GM12878 (cell line): ENCODE measurements at regions not wholly inside any gene's neighbourhood (a gene's known extent, or its start where the extent isn't known, plus 50 kb on each side); places are given as distances from the start of the nearest gene placed in this dataset.

Source experiments
- ATAC-seq: fragments of 200-7000 bp; cut with Tn5 transposase; 3 replicates; pipeline ENCODE4 v1.9.1; 2020; ENCODE audit warnings: mild to moderate bottlenecking, moderate library complexity
- BruUV-seq: library from RNA; stranded (reverse); fragments of 400-500 nt; replicated peaks from 2 replicates; lab custom pipeline; 2021; lab: Mats Ljungman, UMichigan
- CTCF ChIA-PET: fragments of 300-600 bp; sonication (Branson Sonifier 250); formaldehyde crosslinking; extraction: SDS; loops from one replicate; lab custom pipeline; 2021; ENCODE audit warnings: inconsistent platforms; lab: Yijun Ruan, JAX
- POLR2A ChIA-PET: fragments of 350-600 bp; formaldehyde crosslinking; extraction: SDS; loops from one replicate; lab custom pipeline; 2021; ENCODE audit warnings: inconsistent platforms; lab: Charles Lee
- RAD21 ChIA-PET: fragments of 300-600 bp; sonication (Branson Sonifier 250); formaldehyde crosslinking; loops from one replicate; lab custom pipeline; 2023; ENCODE audit warnings: antibody characterized with exemption; ENCODE audit not compliant: unreplicated experiment; lab: Charles Lee
- SMC1A ChIA-PET: fragments of 300-600 bp; sonication (Branson Sonifier 250); formaldehyde crosslinking; loops from one replicate; lab custom pipeline; 2023; ENCODE audit not compliant: unreplicated experiment, uncharacterized antibody; lab: Charles Lee
- DNase-seq: peaks from one replicate; pipeline ENCODE4 v3.0.0-alpha.2; 2011; ENCODE audit warnings: low read depth, low spot score
- FAIRE-seq: peaks from 3 replicates; lab custom pipeline; 2011; peaks lifted over from hg19 to GRCh38; lab: Jason Lieb, UNC
- H2AFZ ChIP-seq: 2 replicates; pipeline ENCODE4 v1.6.0; 2011; ENCODE audit warnings: low read depth, low read length, control low read depth; ENCODE audit not compliant: control insufficient read depth
- H3K27ac ChIP-seq: 2 replicates; pipeline ENCODE4 v1.5.1; 2011; ENCODE audit warnings: control low read depth; ENCODE audit not compliant: control insufficient read depth, insufficient read depth
- H3K27me3 ChIP-seq, 2 experiments: replicated peaks in 1 of 2; 2 replicates each; pipeline versions ENCODE4 v1.6.0 to v1.6.1; 2011; ENCODE audit warnings: low read length in 1 of 2; ENCODE audit not compliant: control insufficient read depth in 2 of 2, insufficient read depth in 2 of 2
- H3K36me3 ChIP-seq, 2 experiments: 2 replicates each; pipeline ENCODE4 v1.5.1; 2011; ENCODE audit warnings: low read length in 1 of 2; ENCODE audit not compliant: control insufficient read depth in 2 of 2, insufficient read depth in 2 of 2
- H3K4me1 ChIP-seq: 2 replicates; pipeline ENCODE4 v1.6.1; 2011; ENCODE audit warnings: mild to moderate bottlenecking, low read length, moderate library complexity, mixed read lengths; ENCODE audit not compliant: control insufficient read depth, insufficient read depth
- H3K4me2 ChIP-seq: 2 replicates; pipeline ENCODE4 v1.6.0; 2011; ENCODE audit warnings: control low read depth; ENCODE audit not compliant: control insufficient read depth, insufficient read depth
- H3K4me3 ChIP-seq: fragments of 200-600 bp; sonication (generic); 2 replicates; pipeline ENCODE4 v1.5.1; 2016
- H3K79me2 ChIP-seq: 2 replicates; pipeline ENCODE4 v1.6.0; 2011; ENCODE audit warnings: low read length; ENCODE audit not compliant: control insufficient read depth, insufficient read depth
- H3K9ac ChIP-seq: 2 replicates; pipeline ENCODE4 v1.8.0; 2011; ENCODE audit warnings: low read length, control low read depth, mixed read lengths; ENCODE audit not compliant: control insufficient read depth, insufficient read depth
- H3K9me3 ChIP-seq: replicated peaks from 3 replicates; pipeline ENCODE4 v1.5.1; 2011; ENCODE audit warnings: mild to moderate bottlenecking, low read length; ENCODE audit not compliant: control insufficient read depth, insufficient read depth
- H4K20me1 ChIP-seq: 2 replicates; pipeline ENCODE4 v1.6.0; 2011; ENCODE audit not compliant: control insufficient read depth, insufficient read depth
- BCL11A ChIP-seq: IDR thresholded peaks from 2 replicates; pipeline ENCODE4 v1.6.1; 2011; ENCODE audit warnings: low read depth, low read length
- CBX3 ChIP-seq: fragments of 200-600 bp; sonication (generic); IDR thresholded peaks from 2 replicates; pipeline ENCODE4 v1.6.1; 2016; ENCODE audit warnings: low read depth, borderline replicate concordance
- CREB1 ChIP-seq: IDR thresholded peaks from 2 replicates; pipeline ENCODE4 v1.6.1; 2012; ENCODE audit warnings: low read depth, mild to moderate bottlenecking, inconsistent platforms
- EZH2 ChIP-seq: IDR thresholded peaks from 2 replicates; pipeline ENCODE4 v1.6.1; 2012; ENCODE audit warnings: low read depth, mild to moderate bottlenecking, control low read depth, inconsistent platforms, low read length, borderline replicate concordance; ENCODE audit not compliant: control insufficient read depth
- FOS ChIP-seq: IDR thresholded peaks from 3 replicates; pipeline ENCODE4 v1.6.1; 2011; ENCODE audit warnings: borderline replicate concordance; ENCODE audit not compliant: insufficient read length; ENCODE audit errors: extremely low read depth
- IKZF1 ChIP-seq: fragments of 450-650 bp; conservative IDR thresholded peaks from 2 replicates; pipeline ENCODE4 v1.6.1; 2017; ENCODE audit warnings: antibody characterized with exemption, mild to moderate bottlenecking
- NFXL1 ChIP-seq: fragments of 450-650 bp; IDR thresholded peaks from 2 replicates; pipeline ENCODE4 v1.6.1; 2017; ENCODE audit warnings: antibody characterized with exemption, mild to moderate bottlenecking, borderline replicate concordance
- PML ChIP-seq: IDR thresholded peaks from 2 replicates; pipeline ENCODE4 v1.6.1; 2012; ENCODE audit warnings: low read length, inconsistent platforms
- RAD21 ChIP-seq: IDR thresholded peaks from 2 replicates; pipeline ENCODE4 v1.6.1; 2011; ENCODE audit warnings: mild to moderate bottlenecking, low read depth, low read length, moderate library complexity; ENCODE audit not compliant: insufficient read depth
- SP1 ChIP-seq: IDR thresholded peaks from one replicate; pipeline ENCODE4 v1.6.1; 2011; ENCODE audit warnings: low read depth, low read length
- SRF ChIP-seq, 2 experiments: IDR thresholded peaks; 2 replicates each; pipeline ENCODE4 v1.6.1; 2011; ENCODE audit warnings: low read depth in 2 of 2, low read length in 2 of 2, mild to moderate bottlenecking in 1 of 2, moderate library complexity in 1 of 2
- SUZ12 ChIP-seq: fragments of 200-600 bp; sonication (generic); IDR thresholded peaks from one replicate; pipeline ENCODE4 v1.6.1; 2018; ENCODE audit warnings: antibody characterized with exemption, mild to moderate bottlenecking; ENCODE audit not compliant: unreplicated experiment
- YBX1 ChIP-seq: fragments of 450-650 bp; IDR thresholded peaks from 2 replicates; pipeline ENCODE4 v1.6.1; 2016; ENCODE audit warnings: antibody characterized with exemption
- ZNF207 ChIP-seq: fragments of 450-650 bp; IDR thresholded peaks from 2 replicates; pipeline ENCODE4 v1.6.1; 2014; ENCODE audit warnings: antibody characterized with exemption, mild to moderate bottlenecking, borderline replicate concordance
- ZSCAN29 ChIP-seq: fragments of 450-650 bp; IDR thresholded peaks from 2 replicates; pipeline ENCODE4 v1.6.1; 2017; ENCODE audit warnings: mild to moderate bottlenecking, moderate library complexity
- in situ Hi-C: fragments of 300-500 bp; cut with MboI; formaldehyde crosslinking; loops from 9 replicates; pipeline ENCODE4 v1.14.3; 2018; ENCODE audit warnings: mixed read lengths
- intact Hi-C: fragments of 100-400 bp; cut with micrococcal nuclease; formaldehyde crosslinking; loops from one replicate; pipeline ENCODE4 v1.14.2; 2022; ENCODE audit not compliant: unreplicated experiment
- TF ChIP-seq, protein P1 (sequence below): fragments of 150-350 bp; IDR thresholded peaks from 2 replicates; pipeline ENCODE4 v1.6.1; 2016; ENCODE audit warnings: low read depth, low read length
- TF ChIP-seq, protein P2 (sequence below): fragments of 450-650 bp; IDR thresholded peaks from 2 replicates; pipeline ENCODE4 v1.6.1; 2017; ENCODE audit warnings: borderline replicate concordance
- TF ChIP-seq, protein P3 (sequence below): fragments of 450-650 bp; formaldehyde crosslinking; IDR thresholded peaks from 2 replicates; pipeline ENCODE4 v1.4.0; 2022; ENCODE audit warnings: mild to moderate bottlenecking, moderate library complexity

- TF ChIP-seq, protein P1, sequence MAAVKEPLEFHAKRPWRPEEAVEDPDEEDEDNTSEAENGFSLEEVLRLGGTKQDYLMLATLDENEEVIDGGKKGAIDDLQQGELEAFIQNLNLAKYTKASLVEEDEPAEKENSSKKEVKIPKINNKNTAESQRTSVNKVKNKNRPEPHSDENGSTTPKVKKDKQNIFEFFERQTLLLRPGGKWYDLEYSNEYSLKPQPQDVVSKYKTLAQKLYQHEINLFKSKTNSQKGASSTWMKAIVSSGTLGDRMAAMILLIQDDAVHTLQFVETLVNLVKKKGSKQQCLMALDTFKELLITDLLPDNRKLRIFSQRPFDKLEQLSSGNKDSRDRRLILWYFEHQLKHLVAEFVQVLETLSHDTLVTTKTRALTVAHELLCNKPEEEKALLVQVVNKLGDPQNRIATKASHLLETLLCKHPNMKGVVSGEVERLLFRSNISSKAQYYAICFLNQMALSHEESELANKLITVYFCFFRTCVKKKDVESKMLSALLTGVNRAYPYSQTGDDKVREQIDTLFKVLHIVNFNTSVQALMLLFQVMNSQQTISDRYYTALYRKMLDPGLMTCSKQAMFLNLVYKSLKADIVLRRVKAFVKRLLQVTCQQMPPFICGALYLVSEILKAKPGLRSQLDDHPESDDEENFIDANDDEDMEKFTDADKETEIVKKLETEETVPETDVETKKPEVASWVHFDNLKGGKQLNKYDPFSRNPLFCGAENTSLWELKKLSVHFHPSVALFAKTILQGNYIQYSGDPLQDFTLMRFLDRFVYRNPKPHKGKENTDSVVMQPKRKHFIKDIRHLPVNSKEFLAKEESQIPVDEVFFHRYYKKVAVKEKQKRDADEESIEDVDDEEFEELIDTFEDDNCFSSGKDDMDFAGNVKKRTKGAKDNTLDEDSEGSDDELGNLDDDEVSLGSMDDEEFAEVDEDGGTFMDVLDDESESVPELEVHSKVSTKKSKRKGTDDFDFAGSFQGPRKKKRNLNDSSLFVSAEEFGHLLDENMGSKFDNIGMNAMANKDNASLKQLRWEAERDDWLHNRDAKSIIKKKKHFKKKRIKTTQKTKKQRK = no peak
- TF ChIP-seq EZH2 = no peak
- no peak for TF ChIP-seq NFXL1
Measured at GRCh38 chr2:167613471-167613870, 633.9 kb downstream of the STK39 start (continued).

DNA sequence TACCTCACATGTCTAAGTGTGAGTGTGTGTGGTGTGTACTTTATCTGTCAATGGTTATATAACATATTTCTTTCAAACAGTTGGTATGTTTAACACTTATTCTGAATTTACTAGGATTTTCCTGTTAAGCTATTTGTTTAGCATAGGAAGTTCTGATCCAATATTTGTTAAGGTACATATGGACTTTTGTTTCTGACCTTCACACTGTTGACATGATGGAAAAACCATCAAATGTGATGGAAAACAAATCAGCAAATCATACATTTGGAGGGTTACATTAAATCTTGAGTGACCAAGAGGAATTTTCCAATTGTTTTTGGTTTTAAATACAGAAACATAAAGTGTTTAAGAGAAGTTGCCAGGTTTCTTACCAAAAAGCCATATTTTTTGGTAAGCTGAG lies 638.9 kb downstream of the STK39 start:
- H2AFZ ChIP-seq = no peak overlapping the region
- BruUV-seq = no TSS peak
- H3K36me3 ChIP-seq = no peaks in the 10 kb centered on the region
- TF ChIP-seq ZSCAN29 (no peak), CREB1 (no peak), CBX3 (no peak), FOS (no peak), ZNF207 (no peak), YBX1 (no peak), EZH2 (no peak), IKZF1 (no peak), SRF (IDR thresholded peaks at IDR 0.05; ENCODE audit: low read depth in 2 of 2, low read length in 2 of 2) (no peak), BCL11A (no peak), SUZ12 (no peak), SP1 (no peak), PML (no peak), RAD21 (no peak)
- TF ChIP-seq, protein P2, sequence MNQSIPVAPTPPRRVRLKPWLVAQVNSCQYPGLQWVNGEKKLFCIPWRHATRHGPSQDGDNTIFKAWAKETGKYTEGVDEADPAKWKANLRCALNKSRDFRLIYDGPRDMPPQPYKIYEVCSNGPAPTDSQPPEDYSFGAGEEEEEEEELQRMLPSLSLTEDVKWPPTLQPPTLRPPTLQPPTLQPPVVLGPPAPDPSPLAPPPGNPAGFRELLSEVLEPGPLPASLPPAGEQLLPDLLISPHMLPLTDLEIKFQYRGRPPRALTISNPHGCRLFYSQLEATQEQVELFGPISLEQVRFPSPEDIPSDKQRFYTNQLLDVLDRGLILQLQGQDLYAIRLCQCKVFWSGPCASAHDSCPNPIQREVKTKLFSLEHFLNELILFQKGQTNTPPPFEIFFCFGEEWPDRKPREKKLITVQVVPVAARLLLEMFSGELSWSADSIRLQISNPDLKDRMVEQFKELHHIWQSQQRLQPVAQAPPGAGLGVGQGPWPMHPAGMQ = no peak
- TF ChIP-seq, protein P3, sequence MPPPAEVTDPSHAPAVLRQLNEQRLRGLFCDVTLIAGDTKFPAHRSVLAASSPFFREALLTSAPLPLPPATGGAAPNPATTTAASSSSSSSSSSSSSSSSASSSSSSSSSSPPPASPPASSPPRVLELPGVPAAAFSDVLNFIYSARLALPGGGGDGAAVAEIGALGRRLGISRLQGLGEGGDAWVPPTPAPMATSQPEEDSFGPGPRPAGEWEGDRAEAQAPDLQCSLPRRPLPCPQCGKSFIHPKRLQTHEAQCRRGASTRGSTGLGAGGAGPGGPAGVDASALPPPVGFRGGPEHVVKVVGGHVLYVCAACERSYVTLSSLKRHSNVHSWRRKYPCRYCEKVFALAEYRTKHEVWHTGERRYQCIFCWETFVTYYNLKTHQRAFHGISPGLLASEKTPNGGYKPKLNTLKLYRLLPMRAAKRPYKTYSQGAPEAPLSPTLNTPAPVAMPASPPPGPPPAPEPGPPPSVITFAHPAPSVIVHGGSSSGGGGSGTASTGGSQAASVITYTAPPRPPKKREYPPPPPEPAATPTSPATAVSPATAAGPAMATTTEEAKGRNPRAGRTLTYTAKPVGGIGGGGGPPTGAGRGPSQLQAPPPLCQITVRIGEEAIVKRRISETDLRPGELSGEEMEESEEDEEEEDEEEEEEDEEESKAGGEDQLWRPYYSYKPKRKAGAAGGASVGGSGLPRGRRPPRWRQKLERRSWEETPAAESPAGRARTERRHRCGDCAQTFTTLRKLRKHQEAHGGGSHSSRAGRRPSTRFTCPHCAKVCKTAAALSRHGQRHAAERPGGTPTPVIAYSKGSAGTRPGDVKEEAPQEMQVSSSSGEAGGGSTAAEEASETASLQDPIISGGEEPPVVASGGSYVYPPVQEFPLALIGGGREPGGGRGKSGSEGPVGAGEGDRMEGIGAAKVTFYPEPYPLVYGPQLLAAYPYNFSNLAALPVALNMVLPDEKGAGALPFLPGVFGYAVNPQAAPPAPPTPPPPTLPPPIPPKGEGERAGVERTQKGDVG = no peak
- TF ChIP-seq, all 136 proteins: peak for 0
- Histone ChIP-seq H3K4me2 (no peak overlapping the region), H3K4me3 (no peak overlapping the region), H3K79me2 (no peaks in the 10 kb centered on the region), H3K9ac (no peak overlapping the region), H3K27me3 (no peaks in the 10 kb centered on the region; a peak in 1 of 4 replicates), H4K20me1 (no peaks in the 10 kb centered on the region), H3K4me1 (no peaks in the 10 kb centered on the region), H3K27ac (no peak overlapping the region), H3K9me3 (no peaks in the 10 kb centered on the region)
- in situ Hi-C loops (no loop called here), intact Hi-C loops (no loop called here)
- ChIA-PET SMC1A (no interaction called here), RAD21 (no interaction called here), CTCF (no interaction called here), POLR2A (no interaction called here)
- FAIRE-seq (no peak), ATAC-seq (no peak), DNase-seq (no peak)
